IMR-90 (cell line): ENCODE measurements at regions not wholly inside any gene's neighbourhood (a gene's known extent, or its start where the extent isn't known, plus 50 kb on each side); places are given as distances from the start of the nearest gene placed in this dataset.

Experiments used
- CTCF ChIP-seq: conservative IDR thresholded peaks from 2 replicates; pipeline ENCODE4 v1.5.1; 2012; ENCODE audit warnings: mild to moderate bottlenecking, low read depth, low read length, improper control_type of control experiment
- MXI1 ChIP-seq: IDR thresholded peaks from 2 replicates; pipeline ENCODE4 v1.6.1; 2012; ENCODE audit warnings: low read depth, mild to moderate bottlenecking, low read length, moderate library complexity, borderline replicate concordance
- NFE2L2 ChIP-seq: fragments of 150-350 bp; IDR thresholded peaks from 2 replicates; pipeline ENCODE4 v1.6.1; 2016; ENCODE audit warnings: low read depth, mild to moderate bottlenecking, low read length
- POLR2A ChIP-seq: IDR thresholded peaks from 2 replicates; pipeline ENCODE4 v1.6.1; 2012; ENCODE audit warnings: mild to moderate bottlenecking, low read depth, low read length
- RAD21 ChIP-seq: IDR thresholded peaks from 2 replicates; pipeline ENCODE4 v1.6.1; 2012; ENCODE audit warnings: low read length, improper control_type of control experiment
- RFX5 ChIP-seq: IDR thresholded peaks from 2 replicates; pipeline ENCODE4 v1.8.0; 2012; ENCODE audit warnings: low read depth, mild to moderate bottlenecking, low read length, moderate library complexity
- SMC3 ChIP-seq: fragments of 150-350 bp; IDR thresholded peaks from 2 replicates; pipeline ENCODE4 v1.6.1; 2016; ENCODE audit warnings: low read depth, mild to moderate bottlenecking, antibody characterized with exemption, low read length, moderate library complexity
- USF2 ChIP-seq: fragments of 150-350 bp; IDR thresholded peaks from 2 replicates; pipeline ENCODE4 v1.6.1; 2017; ENCODE audit warnings: mild to moderate bottlenecking, antibody characterized with exemption, low read length, low read depth

- TF ChIP-seq POLR2A (no peak), CTCF (no peak), USF2 (no peak), NFE2L2 (no peak), SMC3 (no peak), MXI1 (no peak), RAD21 (no peak), RFX5 (no peak)
Observed at GRCh38 chr5:56595566-56595965, 219.8 kb upstream of the MAP3K1 start.
